Colonic mucosa (tissue), 4 donors: ENCODE measurements at regions not wholly inside any gene's neighbourhood (a gene's known extent, or its start where the extent isn't known, plus 50 kb on each side); places are given as distances from the start of the nearest gene placed in this dataset.

Source experiments
- DNase-seq: peaks from one replicate; pipeline ENCODE4 v3.0.0-alpha.2; 2020
- H3K27ac ChIP-seq: fragments of 200-600 bp; one replicate; pipeline ENCODE4 v1.8.0; 2021
- H3K27me3 ChIP-seq: fragments of 200-600 bp; one replicate; pipeline ENCODE4 v1.8.0; 2021
- H3K36me3 ChIP-seq: fragments of 200-600 bp; one replicate; pipeline ENCODE4 v1.8.0; 2021
- H3K4me1 ChIP-seq: fragments of 200-600 bp; one replicate; pipeline ENCODE4 v1.8.0; 2021; ENCODE audit warnings: mild to moderate bottlenecking
- H3K4me3 ChIP-seq: fragments of 200-600 bp; one replicate; pipeline ENCODE4 v1.8.0; 2021
- H3K9ac ChIP-seq, 2 donors: one replicate each; pipeline ENCODE4 v1.7.0; 2013; ENCODE audit warnings: control low read depth in 2 of 2, low read depth in 2 of 2, low read length in 2 of 2
- H3K9me3 ChIP-seq: fragments of 200-600 bp; one replicate; pipeline ENCODE4 v1.8.0; 2021
- intact Hi-C: fragments of 100-400 bp; cut with DNase I; formaldehyde crosslinking; loops from one replicate; pipeline ENCODE4 v1.14.1; 2022
- TF ChIP-seq, protein P1 (sequence below): fragments of 200-600 bp; IDR thresholded peaks from one replicate; pipeline ENCODE4 v1.8.0; 2022; ENCODE audit warnings: antibody characterized with exemption, mild to moderate bottlenecking
- donor health status: healthy.
- donor health status: DM: no; HTN: no; CAD: no.
- donor health status: DM: no; HTN: no; CAD: no.

DNA sequence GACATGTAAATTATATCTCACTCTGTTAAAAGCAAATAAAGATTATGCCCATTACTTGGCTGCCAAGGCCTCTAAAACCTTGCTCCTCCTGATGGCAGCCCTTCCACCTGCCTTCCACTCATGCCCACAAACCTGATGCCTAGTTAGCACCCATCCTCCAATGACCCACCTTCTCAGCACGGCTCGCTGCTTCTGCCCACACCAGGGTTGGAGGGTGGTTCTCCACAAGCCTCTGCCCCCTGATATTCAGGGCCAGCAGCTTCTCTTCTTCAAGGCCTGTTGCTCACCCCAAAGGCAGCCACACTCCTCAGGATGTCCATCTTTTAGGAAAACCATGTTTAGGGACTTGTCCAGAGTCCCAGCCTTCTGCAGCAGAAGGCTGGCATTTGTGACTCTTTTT lies 263.4 kb upstream of the TLE3 start:
- intact Hi-C loops: no loop called here
- Histone ChIP-seq H3K27ac (no peak overlapping the region), H3K36me3 (no peaks in the 10 kb centered on the region), H3K4me3 (no peak overlapping the region), H3K27me3 (no peaks in the 10 kb centered on the region), H3K4me1 (no peaks in the 10 kb centered on the region), H3K9me3 (no peaks in the 10 kb centered on the region), H3K9ac (no peak overlapping the region)
- DNase-seq: no peak
- TF ChIP-seq, protein P1, sequence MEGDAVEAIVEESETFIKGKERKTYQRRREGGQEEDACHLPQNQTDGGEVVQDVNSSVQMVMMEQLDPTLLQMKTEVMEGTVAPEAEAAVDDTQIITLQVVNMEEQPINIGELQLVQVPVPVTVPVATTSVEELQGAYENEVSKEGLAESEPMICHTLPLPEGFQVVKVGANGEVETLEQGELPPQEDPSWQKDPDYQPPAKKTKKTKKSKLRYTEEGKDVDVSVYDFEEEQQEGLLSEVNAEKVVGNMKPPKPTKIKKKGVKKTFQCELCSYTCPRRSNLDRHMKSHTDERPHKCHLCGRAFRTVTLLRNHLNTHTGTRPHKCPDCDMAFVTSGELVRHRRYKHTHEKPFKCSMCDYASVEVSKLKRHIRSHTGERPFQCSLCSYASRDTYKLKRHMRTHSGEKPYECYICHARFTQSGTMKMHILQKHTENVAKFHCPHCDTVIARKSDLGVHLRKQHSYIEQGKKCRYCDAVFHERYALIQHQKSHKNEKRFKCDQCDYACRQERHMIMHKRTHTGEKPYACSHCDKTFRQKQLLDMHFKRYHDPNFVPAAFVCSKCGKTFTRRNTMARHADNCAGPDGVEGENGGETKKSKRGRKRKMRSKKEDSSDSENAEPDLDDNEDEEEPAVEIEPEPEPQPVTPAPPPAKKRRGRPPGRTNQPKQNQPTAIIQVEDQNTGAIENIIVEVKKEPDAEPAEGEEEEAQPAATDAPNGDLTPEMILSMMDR: no peak

DNA sequence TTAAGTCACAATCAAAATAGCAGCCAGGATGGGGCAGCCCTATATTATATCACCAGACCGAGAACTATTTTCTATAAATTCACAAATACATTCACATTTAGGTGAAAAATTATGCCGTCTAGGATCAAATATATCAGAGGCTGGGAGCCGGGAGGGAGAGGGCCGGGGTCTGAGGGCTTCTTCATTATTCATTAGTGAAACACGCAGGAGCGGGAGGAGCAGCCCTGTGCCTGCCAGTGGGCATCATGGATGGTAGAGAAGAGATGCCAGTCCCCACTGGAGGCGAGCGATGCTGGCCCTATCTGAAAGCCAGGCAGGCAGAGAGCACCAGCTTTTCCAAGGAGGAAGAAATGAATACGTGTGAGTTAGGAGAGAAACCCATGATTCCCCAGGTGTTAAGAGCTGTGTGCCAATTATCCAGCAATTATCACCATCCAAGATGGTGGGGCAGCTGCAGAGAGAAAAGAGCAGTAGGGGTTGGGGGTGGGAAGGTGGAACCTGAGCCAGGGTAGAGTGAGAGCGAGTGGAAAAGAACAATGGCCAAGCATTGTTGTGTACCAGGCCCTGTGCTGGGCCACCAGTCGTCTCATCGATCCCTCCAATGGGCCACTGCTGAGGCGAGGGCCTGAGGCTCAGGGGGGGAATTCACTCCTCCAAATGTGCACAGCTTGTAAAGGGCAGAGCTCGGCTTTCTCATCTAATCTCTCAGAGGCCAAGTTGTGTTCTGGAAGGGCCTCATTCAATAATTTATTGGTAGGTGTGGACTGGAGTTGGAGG lies 261.3 kb upstream of the TLE3 start:
- intact Hi-C loops: no loop called here
- TF ChIP-seq, protein P1: no peak
- no peak overlapping the region for H3K9ac ChIP-seq
- no peak overlapping the region for H3K27ac ChIP-seq
- H3K36me3 ChIP-seq: no peaks in the 10 kb centered on the region
- no peaks in the 10 kb centered on the region for H3K9me3 ChIP-seq
- no peak overlapping the region for H3K4me3 ChIP-seq
- no peak for DNase-seq
- no peaks in the 10 kb centered on the region for H3K27me3 ChIP-seq
- no peaks in the 10 kb centered on the region for H3K4me1 ChIP-seq

DNA sequence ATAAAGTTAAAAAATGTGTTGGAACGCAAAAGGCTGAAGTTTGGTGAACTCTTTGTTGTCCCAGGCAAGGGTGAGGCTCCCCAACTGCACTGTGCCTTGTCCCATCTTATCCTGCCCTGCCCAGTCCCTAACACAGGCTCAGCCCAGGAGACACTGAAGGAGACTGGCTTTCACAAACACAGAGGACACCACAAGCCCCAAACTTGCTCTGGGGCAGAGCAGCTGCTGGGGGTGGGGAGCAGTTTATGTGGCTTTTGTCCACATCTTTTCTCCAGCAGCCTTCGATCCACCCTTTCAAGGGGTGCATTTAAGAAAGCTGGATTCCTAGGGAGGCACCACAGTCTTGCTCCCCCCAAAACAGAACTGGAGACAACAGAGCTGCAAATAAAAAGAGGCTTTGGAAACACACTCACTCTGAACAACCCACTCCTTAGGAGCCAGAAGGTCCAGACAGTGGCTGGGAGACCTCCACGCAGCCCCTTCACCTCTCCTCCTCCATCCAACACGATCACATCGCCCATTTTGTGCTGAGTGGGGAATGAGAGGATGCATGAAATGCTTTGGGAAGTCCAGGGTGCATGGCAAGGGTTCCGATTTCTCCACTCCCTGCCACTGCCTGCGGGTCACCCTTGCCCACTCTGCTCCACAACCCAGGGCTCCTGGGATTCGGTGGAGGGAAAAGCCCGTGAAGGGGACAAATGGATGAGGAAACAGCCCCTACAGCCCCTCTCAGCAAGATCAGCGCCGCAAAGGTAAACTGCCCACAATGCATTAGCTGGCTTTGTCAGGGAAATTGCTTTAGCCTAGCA lies 260.5 kb upstream of the TLE3 start:
- Histone ChIP-seq H3K36me3 (no peaks in the 10 kb centered on the region), H3K9me3 (no peaks in the 10 kb centered on the region), H3K4me1 (no peaks in the 10 kb centered on the region), H3K4me3 (no peak overlapping the region), H3K27me3 (no peaks in the 10 kb centered on the region), H3K27ac (no peak overlapping the region), H3K9ac (no peak overlapping the region)
- intact Hi-C loops: no loop called here
- peak; percentile 8 for DNase-seq
- TF ChIP-seq, protein P1: no peak

DNA sequence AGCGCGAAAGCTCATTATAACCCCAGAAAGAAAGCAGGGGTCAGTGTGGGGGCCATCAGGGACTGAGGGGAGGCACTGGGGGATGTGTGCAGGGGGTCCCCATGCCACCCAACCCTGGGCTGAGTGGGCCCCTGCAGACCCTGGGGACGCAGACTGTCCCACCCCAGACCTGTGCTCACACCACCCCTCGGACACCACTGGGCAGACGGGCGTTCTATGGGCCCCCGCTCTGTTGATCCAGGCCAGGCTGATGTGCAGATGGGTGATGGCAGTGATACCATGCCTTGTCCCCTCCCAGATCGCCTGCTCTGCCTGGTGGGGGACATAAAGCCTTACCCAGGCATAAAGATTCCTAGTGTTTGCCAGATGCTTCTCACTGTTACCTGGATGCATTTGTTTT lies 259.7 kb upstream of the TLE3 start:
- Histone ChIP-seq H3K4me1 (no peaks in the 10 kb centered on the region), H3K36me3 (no peaks in the 10 kb centered on the region), H3K9me3 (no peaks in the 10 kb centered on the region), H3K27me3 (no peaks in the 10 kb centered on the region), H3K4me3 (no peak overlapping the region), H3K9ac (no peak overlapping the region), H3K27ac (no peak overlapping the region)
- TF ChIP-seq, protein P1: no peak
- intact Hi-C loops: no loop called here
- no peak for DNase-seq

DNA sequence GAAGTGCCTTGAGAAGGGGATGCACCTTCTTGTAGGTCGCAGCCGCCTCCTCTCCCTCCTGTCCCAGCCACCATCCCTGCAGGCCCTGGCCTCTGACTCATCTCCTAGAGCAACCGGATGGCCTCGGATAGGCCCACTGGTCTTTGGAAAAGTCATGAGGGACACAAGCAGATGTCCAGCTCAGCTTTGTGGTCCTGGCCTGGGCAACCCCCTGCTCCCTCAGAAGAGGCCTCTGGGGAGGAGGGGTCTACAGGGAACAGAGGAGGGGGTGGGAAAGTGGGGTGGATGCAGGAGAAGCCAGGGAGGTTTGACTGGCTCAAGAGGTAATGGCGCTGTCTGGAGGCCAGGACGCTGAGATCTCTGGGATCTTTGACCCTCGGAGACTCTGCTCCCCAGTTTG lies 259.2 kb upstream of the TLE3 start:
- Histone ChIP-seq H3K4me3 (no peak overlapping the region), H3K36me3 (no peaks in the 10 kb centered on the region), H3K4me1 (no peaks in the 10 kb centered on the region), H3K27ac (no peak overlapping the region), H3K9ac (no peak overlapping the region), H3K27me3 (no peaks in the 10 kb centered on the region), H3K9me3 (no peaks in the 10 kb centered on the region)
- no peak for DNase-seq
- TF ChIP-seq, protein P1: no peak
- intact Hi-C loops: no loop called here
